HG02943 (cell line): ENCODE measurements at regions not wholly inside any gene's neighbourhood (a gene's known extent, or its start where the extent isn't known, plus 50 kb on each side); places are given as distances from the start of the nearest gene placed in this dataset.

Experiments used
- ATAC-seq: cut with Tn5 transposase; IDR thresholded peaks from one replicate; pipeline ENCODE4 v1.9.1; 2021; ENCODE audit warnings: mild to moderate bottlenecking, low read depth, moderate library complexity; ENCODE audit not compliant: unreplicated experiment

DNA sequence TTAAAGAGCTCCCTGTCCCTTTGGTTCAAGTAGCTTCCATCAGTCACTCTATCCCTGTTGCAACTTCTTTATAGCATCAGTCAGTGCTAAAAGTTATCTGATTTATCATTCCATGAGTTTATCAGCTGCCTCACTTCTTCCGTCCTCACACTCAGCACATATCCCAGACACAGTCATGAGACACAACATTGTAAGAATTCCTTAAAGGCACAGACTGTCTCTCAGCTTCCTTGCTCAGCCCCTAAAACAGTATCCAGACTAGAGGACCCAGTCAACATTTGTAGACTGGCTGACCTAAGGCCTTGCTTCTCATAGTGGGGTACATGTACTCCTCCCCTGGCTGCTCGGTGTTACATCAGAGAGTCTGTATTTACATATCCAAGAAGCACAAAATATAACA, 164.9 kb upstream of the ADGRL2 start:
- no peak for ATAC-seq

DNA sequence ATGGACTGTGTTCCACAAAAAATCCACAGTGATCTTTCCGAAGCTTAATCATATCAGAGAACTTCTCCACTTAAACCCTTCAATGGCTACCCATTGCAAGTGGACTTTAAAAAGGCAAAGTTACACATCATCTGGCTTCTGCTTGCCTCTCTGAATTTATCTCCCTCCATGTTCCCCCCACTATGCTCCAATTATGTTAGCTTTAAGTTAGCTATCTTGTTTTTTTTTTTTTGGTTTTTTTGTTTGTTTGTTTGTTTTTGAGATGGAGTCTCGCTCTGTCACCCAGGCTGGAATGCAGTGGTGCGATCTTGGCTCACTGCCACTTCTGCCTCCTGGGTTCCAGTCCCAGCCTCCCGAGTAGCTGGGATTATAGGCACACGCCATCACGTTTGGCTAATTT, 166.4 kb upstream of the ADGRL2 start:
- no peak for ATAC-seq

DNA sequence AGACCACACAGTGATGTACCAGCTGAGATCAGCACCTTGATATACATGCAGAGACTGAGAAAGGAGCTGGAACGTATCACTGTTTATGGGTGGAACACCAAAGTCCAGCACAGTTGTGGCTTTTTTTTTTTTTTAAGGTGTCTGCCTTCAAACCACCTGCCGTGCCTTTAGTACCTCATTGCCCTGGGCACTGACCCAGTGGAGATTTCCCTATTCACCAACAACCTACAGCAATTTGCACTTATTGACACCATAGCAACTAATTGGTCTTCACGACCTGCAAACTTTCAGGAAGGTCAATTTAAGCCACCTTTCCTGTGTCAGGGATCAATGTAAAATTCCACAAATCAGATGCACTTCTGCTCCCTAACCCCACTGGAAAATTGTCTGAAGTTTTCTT, 181.6 kb upstream of the ADGRL2 start:
- ATAC-seq, result no peak

DNA sequence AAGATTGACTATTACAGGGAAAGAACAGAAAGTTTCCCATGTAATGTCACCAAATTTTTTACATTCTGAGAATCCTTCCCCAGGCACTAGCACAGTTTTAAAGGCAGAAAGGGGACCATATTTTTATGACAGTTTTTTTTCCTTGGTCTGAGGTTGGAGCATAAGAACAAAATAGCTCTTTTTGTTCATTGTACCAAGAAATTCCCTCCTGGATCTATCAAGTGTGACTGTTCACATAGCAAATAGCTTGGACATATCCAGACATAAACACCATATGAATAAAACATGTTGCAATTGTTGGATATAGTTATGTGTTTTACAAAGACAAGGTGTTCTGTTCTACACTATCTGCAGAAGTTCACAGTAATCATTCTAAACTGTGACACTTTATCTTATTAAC, 182.4 kb upstream of the ADGRL2 start:
- no peak for ATAC-seq

DNA sequence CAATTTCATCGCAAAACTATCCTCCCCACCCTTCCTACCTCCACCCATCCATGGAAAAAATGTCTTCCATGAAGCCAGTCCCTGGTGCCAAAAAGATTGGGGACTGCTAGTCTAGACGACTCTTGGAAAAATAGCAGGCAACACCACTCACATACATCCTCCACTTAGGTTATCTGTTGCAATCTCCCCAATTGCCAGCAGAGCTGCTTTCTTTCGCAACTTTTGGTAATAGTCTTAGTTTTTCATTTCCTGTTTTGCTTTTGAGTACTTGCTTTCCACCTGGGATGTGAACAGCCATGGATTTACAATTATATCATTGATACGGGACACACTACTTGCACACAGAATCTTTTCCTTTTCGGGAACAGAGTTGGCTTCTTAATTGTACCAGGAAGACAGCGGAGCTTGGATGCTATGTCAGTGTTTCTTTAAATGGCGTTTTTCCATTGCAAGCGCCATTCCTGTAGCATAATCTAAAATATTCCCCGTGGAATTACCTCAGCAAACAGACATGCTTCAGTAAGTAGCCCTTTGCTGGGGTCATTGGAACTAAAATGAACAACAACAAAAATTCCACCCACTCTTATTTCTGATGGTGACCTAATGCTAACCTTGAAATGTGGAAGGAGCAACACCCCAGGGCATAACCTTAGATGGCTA, 183.3 kb upstream of the ADGRL2 start:
- no peak for ATAC-seq

DNA sequence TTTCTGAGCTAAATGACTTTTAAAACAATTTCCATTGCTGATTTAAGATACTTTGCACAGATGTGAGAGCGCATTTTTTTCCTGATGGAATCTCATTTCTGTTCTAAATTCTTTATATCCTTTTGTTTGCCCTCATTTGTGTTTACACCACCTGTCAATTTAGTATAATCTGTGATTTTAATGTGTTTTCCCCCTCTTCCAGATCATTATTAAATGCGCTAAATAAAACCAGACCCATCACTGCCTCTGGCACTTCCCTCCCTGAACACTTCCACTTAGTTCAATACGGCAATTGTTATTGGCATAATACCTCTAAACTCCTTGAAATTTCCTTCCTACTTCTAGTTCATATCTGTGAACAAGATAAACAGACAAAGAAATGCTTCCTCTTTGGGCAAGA, 186.9 kb upstream of the ADGRL2 start:
- ATAC-seq, result no peak

DNA sequence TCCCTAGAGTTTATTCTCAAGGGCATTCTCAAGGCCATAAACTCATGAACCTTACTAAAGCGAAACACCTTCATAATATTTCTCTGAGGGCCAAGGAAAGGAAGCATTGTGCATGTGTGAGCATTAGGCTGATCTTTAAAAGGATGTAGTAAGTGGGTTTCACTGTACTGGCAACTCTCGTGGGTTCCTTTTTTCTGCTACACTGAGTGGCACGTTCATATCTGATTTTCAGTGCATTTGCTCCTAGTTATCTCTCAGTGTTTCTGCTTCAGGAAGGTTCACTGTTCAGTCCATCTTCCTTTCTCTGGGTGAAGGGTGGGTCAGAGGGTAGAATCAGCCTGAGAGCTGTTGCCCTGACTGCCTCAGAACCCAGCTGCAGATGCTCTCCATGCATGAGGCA, 192.8 kb upstream of the ADGRL2 start:
- ATAC-seq, result no peak

DNA sequence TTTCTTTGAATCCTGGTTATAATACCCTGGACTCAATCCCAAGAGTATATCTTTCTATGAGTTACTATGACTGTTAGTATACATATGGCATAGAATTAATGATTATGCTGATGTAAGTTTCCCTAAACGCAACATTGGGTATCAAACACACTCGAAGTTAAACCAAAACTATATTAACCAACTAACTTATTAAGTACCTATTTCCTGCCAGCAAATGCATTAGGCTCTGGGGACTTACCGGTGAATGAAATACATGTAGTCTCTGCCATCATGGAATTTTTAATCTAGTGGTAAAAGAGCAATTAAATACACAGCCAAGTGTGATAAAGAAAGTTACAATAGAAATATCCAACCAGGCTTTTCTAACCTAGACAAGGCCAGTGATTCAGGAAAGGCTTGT, 193.6 kb upstream of the ADGRL2 start:
- ATAC-seq, result no peak

DNA sequence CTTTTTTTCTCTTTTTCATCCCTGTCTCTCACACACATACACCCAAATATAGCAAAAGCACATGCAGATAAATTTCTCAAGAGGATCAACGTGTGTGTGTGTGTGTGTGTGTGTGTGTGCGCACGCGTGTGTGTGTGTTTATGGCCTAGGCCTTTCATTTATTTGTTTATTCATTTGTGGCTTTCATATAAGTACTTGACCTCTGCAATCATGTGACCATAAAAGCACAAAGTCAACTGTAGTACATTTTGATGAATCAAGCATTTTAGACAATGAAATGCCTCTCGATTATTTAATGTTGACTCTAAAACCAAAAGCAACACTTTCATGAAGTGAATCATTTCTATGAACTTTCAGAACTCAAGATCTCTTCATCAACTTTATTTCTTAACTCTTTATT, 194.1 kb upstream of the ADGRL2 start:
- ATAC-seq, result no peak

DNA sequence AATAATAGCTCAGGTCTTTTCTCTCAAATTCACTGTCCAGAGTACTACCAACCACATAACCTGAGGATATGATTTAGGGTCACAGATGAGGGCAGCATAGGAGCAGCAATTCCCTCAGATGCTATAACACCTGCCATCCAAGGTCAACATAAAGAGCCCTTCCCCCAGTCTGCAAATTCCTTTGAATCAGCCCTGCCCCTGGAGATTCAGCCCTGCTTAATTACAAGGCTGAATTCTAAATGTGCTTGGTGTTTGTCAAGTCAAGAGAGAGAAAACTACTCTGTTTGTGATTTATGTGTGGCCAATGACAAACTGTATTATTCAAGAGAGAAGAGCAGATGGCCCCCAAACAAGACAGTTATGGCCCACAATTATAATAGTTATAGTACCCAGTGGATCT, 195.7 kb upstream of the ADGRL2 start:
- ATAC-seq, result no peak

DNA sequence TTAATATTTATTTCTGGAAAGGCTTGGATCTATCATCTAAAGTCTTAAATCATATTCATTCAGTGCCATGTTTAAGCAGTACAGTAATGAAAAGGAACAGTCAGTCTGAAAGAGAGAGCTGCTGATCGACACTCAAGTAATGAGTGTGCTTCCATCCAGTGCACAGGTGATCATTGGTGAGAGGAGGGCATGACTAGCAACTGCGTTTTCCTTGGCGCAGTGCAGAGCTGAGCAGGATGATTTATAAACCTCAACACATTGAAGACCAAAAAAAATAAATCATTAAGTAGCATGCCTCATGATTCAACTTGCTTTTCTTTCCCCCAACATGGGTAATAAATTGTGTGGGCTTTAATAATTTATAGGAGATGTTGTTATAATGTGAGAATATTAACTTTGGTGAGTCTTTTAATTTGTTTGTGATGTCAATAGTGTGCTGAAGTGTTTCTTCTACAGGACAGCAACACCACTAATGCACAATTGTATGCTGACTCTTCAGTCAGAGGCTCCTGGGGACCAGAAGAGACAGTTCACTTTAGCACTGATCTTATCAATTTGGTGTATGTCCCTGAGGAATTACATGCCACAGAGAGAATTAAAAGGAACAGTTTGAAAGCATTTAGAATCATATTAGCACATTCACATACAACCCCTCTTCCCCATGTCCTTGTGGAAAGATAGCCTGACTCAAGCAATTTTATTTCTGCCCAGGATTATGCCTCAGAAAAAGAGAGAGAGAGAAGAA, 199.7 kb upstream of the ADGRL2 start:
- no peak for ATAC-seq

DNA sequence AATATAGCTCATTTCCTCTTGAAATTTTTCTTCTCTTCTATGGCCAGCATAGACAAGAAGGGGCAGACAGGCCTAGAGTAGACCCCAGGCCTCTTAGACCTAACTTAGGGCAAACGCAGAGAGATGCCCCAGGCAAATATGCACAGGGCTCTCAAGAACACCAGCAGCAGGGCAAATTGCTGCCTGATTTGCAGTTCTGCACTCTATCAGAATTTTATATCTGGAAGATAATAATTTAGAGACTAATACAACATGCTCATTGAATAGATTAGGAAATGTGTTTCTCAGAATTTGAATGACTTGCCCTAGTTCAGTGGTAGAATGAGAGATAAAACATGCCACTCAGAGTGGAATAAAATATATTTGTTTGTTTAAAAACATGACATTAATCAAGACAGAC, 200.4 kb upstream of the ADGRL2 start:
- no peak for ATAC-seq

DNA sequence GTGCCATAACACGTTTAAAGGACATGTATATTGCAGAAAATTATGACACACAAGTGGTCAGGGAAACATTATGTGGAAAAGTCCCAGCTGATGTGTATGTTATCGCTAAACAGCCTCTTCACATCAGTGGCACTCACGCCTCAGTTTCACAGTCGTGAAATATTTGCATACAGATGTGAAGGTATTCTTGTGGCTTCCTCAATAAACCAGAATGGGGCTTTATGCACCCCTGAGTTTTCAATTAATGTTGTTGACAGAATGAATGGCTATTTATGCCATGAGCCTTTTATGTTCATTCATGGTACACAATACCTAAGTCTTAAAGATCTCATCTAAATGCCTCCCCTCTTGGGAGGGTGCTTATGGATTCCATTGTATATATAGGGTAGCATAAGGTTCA, 202.1 kb upstream of the ADGRL2 start:
- no peak for ATAC-seq

DNA sequence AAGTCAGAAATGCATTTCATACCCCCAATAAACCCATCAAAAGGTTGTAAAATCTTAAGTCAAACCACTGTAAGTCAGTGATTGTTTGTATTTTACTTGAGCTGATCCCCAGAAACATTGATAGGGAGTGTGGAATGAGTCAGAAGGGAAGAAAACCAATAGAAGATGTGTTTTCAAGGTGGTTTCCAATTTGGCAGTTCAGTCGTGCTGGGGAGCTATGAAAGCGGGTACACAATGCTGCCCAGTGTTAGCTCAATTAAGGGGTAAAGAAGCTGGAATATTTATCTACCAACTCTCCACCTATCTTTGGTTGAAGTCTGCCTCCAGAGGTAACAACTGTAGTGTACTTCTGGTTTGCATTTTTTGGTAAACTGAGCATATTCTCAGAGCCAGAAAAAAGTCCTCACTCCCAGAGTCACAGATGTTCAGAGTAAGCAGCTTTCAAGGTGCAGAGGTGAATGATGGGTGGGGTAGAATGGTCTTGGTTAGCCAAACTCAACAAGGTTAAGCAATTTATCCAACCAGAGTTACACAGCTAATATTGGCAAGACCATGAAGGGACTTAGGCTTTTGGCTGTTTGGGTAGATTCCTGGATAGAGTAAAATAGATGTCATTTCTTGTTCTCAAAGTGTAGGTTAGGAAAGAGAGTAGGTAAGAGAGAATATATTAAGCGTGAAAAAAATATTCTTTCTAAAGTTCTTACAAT, 202.9 kb upstream of the ADGRL2 start:
- no peak for ATAC-seq

DNA sequence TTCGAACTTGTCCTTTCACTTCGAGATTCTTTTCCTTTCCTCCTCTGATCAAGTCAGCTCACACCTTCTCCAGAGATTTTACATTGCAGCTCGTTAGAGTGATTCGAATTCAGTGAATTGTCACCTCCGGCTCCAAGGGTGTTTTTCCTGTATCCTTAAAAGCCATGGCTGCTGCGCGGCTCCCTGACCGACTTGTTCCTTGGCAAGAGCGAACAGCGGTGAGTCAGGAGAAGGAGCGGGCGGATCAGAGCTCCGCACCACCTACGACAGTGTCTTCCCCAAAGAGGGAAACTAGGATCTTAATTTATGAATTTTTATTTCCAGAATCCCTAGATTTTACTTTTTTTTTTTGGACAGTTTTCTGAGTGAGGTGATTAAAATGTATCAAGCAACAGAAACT, 204.4 kb upstream of the ADGRL2 start:
- ATAC-seq, result no peak

DNA sequence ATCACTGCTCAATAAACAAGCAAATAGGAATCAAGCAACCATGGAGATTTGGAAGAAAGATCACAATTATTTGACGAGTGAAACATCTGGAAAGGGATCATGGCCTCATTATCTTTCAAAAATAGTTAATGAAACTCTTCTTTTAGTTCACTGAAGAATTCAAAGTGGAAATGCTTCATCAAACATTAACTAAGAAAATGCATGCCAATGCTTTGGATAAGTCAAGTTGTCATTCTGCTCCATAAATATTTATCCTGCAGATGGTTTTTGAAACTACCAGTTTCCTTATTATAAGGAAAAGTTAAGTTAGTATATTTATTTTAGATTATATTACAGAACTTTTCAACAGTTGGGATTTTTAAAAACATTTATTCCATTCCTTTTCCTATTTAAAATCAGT, 206.5 kb upstream of the ADGRL2 start:
- ATAC-seq, result no peak

DNA sequence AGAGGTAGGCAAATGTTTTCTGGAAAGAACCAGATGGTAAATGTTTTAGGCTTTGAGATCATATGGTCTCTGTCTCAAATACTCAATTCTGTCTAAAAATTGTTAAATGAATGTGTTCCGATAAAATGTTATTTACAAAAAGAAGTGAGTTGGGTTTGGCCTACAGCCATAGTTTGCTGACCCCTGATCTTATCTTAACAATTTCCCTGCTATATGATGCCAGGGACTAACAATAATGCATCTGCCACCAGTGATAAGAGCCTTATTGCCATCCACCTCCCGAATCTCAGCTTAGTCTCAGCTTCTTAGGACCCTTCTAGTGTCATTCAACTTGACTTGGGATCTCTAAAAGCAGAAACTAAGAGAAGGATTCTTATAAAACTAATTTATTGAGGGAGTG, 208.5 kb upstream of the ADGRL2 start:
- no peak for ATAC-seq

DNA sequence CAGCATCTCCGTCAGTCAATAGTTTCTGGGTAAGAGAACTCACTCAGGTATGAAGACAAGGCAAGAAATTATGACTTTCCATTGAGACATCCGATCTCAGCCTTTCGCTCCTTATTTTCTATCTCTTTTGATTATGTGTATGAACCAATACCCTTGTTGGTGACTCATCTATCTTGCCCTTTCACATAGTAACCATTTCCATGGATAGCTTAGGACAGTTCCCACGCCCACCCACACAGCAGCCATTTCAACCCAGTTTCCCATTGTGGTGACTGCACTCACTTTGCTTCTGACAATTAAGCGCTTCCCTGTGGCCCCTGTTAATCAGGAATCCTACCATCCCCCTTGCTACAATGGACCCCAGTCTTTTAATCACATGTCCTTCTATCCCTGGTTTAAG, 210.6 kb upstream of the ADGRL2 start:
- ATAC-seq, result no peak

DNA sequence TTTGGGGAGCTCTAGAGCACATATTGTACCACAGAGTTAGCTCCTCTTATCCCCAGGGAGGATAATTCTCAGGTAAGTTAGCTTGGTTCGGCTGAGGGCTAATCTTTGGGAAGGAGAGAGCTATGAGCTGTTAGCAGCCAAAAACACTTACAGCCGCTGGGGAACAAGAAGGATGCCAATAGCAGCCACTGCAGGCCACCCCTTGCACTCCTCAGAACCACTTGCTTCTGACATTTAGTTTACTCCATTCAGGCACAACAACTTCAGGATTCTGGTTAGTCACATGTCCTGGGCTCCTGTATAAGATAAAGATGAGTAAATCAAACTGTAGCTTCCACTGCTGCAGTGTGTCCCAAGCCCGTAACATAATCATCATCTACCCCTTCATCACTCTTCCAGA, 212.6 kb upstream of the ADGRL2 start:
- no peak for ATAC-seq

DNA sequence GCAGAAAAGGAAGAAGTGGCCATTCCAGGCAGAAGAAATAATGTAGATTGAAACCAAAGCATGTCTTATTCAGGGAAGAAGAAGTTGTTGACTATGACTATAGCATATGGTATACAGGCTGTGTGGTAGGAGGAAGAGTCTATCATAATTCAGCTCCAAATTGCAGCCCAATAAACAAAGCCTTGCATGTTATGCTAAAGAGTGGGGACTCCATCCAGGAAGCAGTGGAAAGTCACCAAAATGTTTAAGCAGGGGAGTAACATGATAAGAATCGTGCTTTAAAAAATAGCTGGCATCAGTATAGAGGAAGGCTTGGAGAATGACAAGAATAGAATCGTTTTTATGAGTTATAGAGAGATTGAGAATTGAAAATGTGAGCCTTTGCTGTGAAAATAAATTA, 213.3 kb upstream of the ADGRL2 start:
- ATAC-seq, result no peak

DNA sequence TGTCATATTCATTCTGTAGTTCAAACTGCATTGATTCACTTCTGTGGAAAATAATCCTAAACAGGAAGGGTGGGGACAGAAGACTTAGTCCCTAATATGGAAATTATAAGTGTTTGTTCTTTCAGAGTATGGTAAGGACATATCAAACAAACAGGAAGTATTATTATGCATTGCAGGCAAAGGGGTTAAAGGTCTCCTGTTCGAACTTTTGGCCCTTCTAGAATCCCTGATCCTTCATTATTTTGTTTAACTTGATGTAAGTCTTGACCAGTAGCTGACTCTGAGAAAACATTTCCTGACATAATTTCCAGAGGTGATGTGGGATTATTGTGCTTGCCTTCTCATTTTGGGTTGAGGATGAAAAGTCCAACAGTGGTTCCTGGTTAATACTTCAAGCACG, 215.4 kb upstream of the ADGRL2 start:
- no peak for ATAC-seq

DNA sequence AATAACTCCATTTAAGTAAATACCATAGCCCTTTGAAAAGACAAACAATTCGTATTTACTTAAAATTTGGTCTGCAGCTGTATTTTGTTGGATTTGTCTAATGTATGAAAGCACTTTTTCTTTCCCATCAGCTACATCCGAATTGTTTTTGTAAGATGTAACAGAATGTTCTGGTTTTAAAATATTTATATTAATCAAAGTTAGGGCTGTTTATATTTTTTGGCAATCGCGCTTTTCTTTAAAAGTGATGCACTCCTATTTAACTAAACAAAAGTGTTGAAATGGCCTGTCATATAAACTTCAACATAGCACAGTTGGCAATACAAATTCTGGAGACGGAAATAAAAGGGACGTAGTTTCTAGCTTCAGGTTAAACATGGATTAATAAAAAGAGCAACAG, 216.3 kb upstream of the ADGRL2 start:
- ATAC-seq, result no peak
